H9 (cell line): ENCODE measurements at regions not wholly inside any gene's neighbourhood (a gene's known extent, or its start where the extent isn't known, plus 50 kb on each side); places are given as distances from the start of the nearest gene placed in this dataset.

Source experiments
- DNase-seq: peaks from one replicate; pipeline ENCODE4 v3.0.0-alpha.2; 2017
- H2AFZ ChIP-seq: one replicate; pipeline ENCODE4 v1.6.1; 2013; ENCODE audit warnings: mild to moderate bottlenecking, low read length, control low read depth, moderate library complexity
- H2AK5ac ChIP-seq: 2 replicates; pipeline ENCODE4 v1.6.1; 2013; ENCODE audit warnings: low read length, control low read depth, mixed read lengths; ENCODE audit not compliant: insufficient read length
- H2BK120ac ChIP-seq: one replicate; pipeline ENCODE4 v1.6.1; 2013; ENCODE audit warnings: low read depth, mild to moderate bottlenecking, low read length, control low read depth, inconsistent platforms; ENCODE audit not compliant: poor library complexity, severe bottlenecking
- H2BK12ac ChIP-seq: 2 replicates; pipeline ENCODE4 v1.6.1; 2013; ENCODE audit warnings: low read length, control low read depth, mixed read lengths, low read depth; ENCODE audit not compliant: insufficient read length
- H2BK15ac ChIP-seq: 2 replicates; pipeline ENCODE4 v1.6.1; 2013; ENCODE audit warnings: low read depth, low read length, control low read depth
- H2BK20ac ChIP-seq: one replicate; pipeline ENCODE4 v1.6.1; 2013; ENCODE audit warnings: low read depth, mild to moderate bottlenecking, low read length, control low read depth, inconsistent platforms; ENCODE audit not compliant: poor library complexity, severe bottlenecking
- H2BK5ac ChIP-seq: 2 replicates; pipeline ENCODE4 v1.6.1; 2013; ENCODE audit warnings: low read length, control low read depth, mixed read lengths; ENCODE audit not compliant: insufficient read length
- H3K14ac ChIP-seq: 2 replicates; pipeline ENCODE4 v1.6.1; 2013; ENCODE audit warnings: low read length, control low read depth; ENCODE audit not compliant: insufficient read depth
- H3K18ac ChIP-seq: 2 replicates; pipeline ENCODE4 v1.6.1; 2013; ENCODE audit warnings: low read depth, mild to moderate bottlenecking, mixed read lengths, low read length, control low read depth; ENCODE audit not compliant: insufficient read length
- H3K23ac ChIP-seq: 2 replicates; pipeline ENCODE4 v1.6.1; 2013; ENCODE audit warnings: low read length, control low read depth, mixed read lengths, low read depth; ENCODE audit not compliant: insufficient read length
- H3K23me2 ChIP-seq: 2 replicates; pipeline ENCODE4 v1.6.1; 2013; ENCODE audit warnings: low read depth, mild to moderate bottlenecking, mixed read lengths, low read length, control low read depth; ENCODE audit not compliant: insufficient read length, poor library complexity, severe bottlenecking
- H3K27ac ChIP-seq: 2 replicates; pipeline ENCODE4 v1.5.1; 2013; ENCODE audit warnings: low read length, control low read depth, mixed read lengths, low read depth; ENCODE audit not compliant: insufficient read length
- H3K27me3 ChIP-seq: 2 replicates; pipeline ENCODE4 v1.6.1; 2013; ENCODE audit warnings: low read length, control low read depth, inconsistent platforms; ENCODE audit not compliant: insufficient read depth
- H3K4ac ChIP-seq: 2 replicates; pipeline ENCODE4 v1.6.1; 2013; ENCODE audit warnings: low read depth, mild to moderate bottlenecking, control low read depth, inconsistent platforms, low read length, moderate library complexity
- H3K4me1 ChIP-seq: 2 replicates; pipeline ENCODE4 v1.6.1; 2013; ENCODE audit warnings: low read length, control low read depth, inconsistent platforms; ENCODE audit not compliant: insufficient read depth
- H3K4me2 ChIP-seq: 2 replicates; pipeline ENCODE4 v1.6.1; 2013; ENCODE audit warnings: low read length, control low read depth, mixed read lengths; ENCODE audit not compliant: insufficient read length, insufficient read depth
- H3K56ac ChIP-seq: 2 replicates; pipeline ENCODE4 v1.6.1; 2013; ENCODE audit warnings: low read depth, mild to moderate bottlenecking, mixed read lengths, low read length, control low read depth; ENCODE audit not compliant: insufficient read length
- H3K79me1 ChIP-seq: 2 replicates; pipeline ENCODE4 v1.6.1; 2013; ENCODE audit warnings: low read depth, mild to moderate bottlenecking, moderate library complexity, low read length, control low read depth, inconsistent platforms; ENCODE audit not compliant: insufficient read depth, poor library complexity, severe bottlenecking
- H3K79me2 ChIP-seq: 2 replicates; pipeline ENCODE4 v1.6.1; 2013; ENCODE audit warnings: low read length, control low read depth, inconsistent platforms; ENCODE audit not compliant: insufficient read depth
- H3K9ac ChIP-seq: 2 replicates; pipeline ENCODE4 v1.6.1; 2013; ENCODE audit warnings: low read length, control low read depth, mixed read lengths; ENCODE audit not compliant: insufficient read length; ENCODE audit errors: extremely low read depth
- H3K9me3 ChIP-seq: one replicate; pipeline ENCODE4 v1.6.1; 2013; ENCODE audit warnings: low read depth, low read length, inconsistent platforms; ENCODE audit not compliant: control insufficient read depth
- H3T11ph ChIP-seq: one replicate; pipeline ENCODE4 v1.6.1; 2013; ENCODE audit warnings: mild to moderate bottlenecking, low read length, control low read depth, inconsistent platforms
- H4K20me1 ChIP-seq: one replicate; pipeline ENCODE4 v1.6.1; 2013; ENCODE audit not compliant: control insufficient read depth, insufficient read length, insufficient read depth
- H4K5ac ChIP-seq: 2 replicates; pipeline ENCODE4 v1.6.1; 2013; ENCODE audit warnings: low read depth, mild to moderate bottlenecking, mixed read lengths, low read length, control low read depth; ENCODE audit not compliant: insufficient read length
- H4K8ac ChIP-seq: replicated peaks from 2 replicates; pipeline ENCODE4 v1.6.1; 2013; ENCODE audit warnings: low read length, control low read depth, mixed read lengths, low read depth; ENCODE audit not compliant: insufficient read length
- H4K91ac ChIP-seq: 2 replicates; pipeline ENCODE4 v1.6.1; 2013; ENCODE audit warnings: low read depth, mild to moderate bottlenecking, moderate library complexity, mixed read lengths, low read length, control low read depth; ENCODE audit not compliant: insufficient read length
- H3K27ac Mint-ChIP-seq, 3 experiments: 2 replicates in 2 of 3; 3 replicates in 1 of 3; pipeline ENCODE4 v1.8.0; 2020 to 2021; ENCODE audit warnings: mixed read lengths in 3 of 3, mild to moderate bottlenecking in 1 of 3, moderate library complexity in 1 of 3
- H3K27me3 Mint-ChIP-seq: 2 replicates; pipeline ENCODE4 v1.8.0; 2021; ENCODE audit warnings: low read depth, mild to moderate bottlenecking, moderate library complexity, mixed read lengths
- H3K36me3 Mint-ChIP-seq, 3 experiments: 2 replicates in 2 of 3; 3 replicates in 1 of 3; pipeline ENCODE4 v1.8.0; 2020 to 2021; ENCODE audit warnings: low read depth in 3 of 3, mixed read lengths in 3 of 3; ENCODE audit not compliant: insufficient read depth in 1 of 3
- H3K4me1 Mint-ChIP-seq, 2 experiments: 2 replicates each; pipeline ENCODE4 v1.8.0; 2020; ENCODE audit warnings: mixed read lengths in 2 of 2
- H3K4me3 Mint-ChIP-seq, 2 experiments: 2 replicates in 1 of 2; 3 replicates in 1 of 2; pipeline ENCODE4 v1.8.0; 2020 to 2021; ENCODE audit warnings: mild to moderate bottlenecking in 2 of 2, mixed read lengths in 2 of 2, moderate library complexity in 1 of 2
- H3K9me3 Mint-ChIP-seq, 2 experiments: 2 replicates in 1 of 2; 3 replicates in 1 of 2; pipeline ENCODE4 v1.8.0; 2020; ENCODE audit warnings: mild to moderate bottlenecking in 2 of 2, mixed read lengths in 2 of 2, moderate library complexity in 1 of 2
- TF ChIP-seq, protein P1 (sequence below): fragments of 200-600 bp; sonication (generic); conservative IDR thresholded peaks from 3 replicates; pipeline ENCODE4 v1.8.0; 2021; ENCODE audit warnings: antibody characterized with exemption, mild to moderate bottlenecking

- Histone ChIP-seq H3K9me3 (no peaks in the 10 kb centered on the region), H4K20me1 (no peaks in the 10 kb centered on the region), H3K79me1 (no peaks in the 10 kb centered on the region), H3K4ac (no peak overlapping the region), H2BK15ac (no peak overlapping the region), H3K4me2 (no peak overlapping the region), H3K9ac (no peak overlapping the region), H3K79me2 (no peaks in the 10 kb centered on the region), H4K8ac (no peak overlapping the region), H2AFZ (no peak overlapping the region), H3K18ac (no peak overlapping the region), H2BK12ac (no peak overlapping the region), H2BK20ac (no peak overlapping the region), H3K27me3 (no peaks in the 10 kb centered on the region), H3K4me1 (no peaks in the 10 kb centered on the region), H4K5ac (no peak overlapping the region), H3K23me2 (no peaks in the 10 kb centered on the region), H4K91ac (no peak overlapping the region), H3K56ac (no peak overlapping the region), H2BK120ac (no peak overlapping the region), H2AK5ac (no peak overlapping the region), H3T11ph (no peak overlapping the region), H2BK5ac (no peak overlapping the region), H3K23ac (no peak overlapping the region), H3K14ac (no peak overlapping the region), H3K27ac (no peak overlapping the region)
- Mint-ChIP-seq H3K27ac (no peak overlapping the region), H3K4me1 (no peaks in the 10 kb centered on the region), H3K36me3 (no peaks in the 10 kb centered on the region; a peak in 1 of 7 replicates), H3K9me3 (no peaks in the 10 kb centered on the region; a peak in 1 of 5 replicates), H3K4me3 (no peak overlapping the region), H3K27me3 (no peaks in the 10 kb centered on the region)
- TF ChIP-seq, protein P1, sequence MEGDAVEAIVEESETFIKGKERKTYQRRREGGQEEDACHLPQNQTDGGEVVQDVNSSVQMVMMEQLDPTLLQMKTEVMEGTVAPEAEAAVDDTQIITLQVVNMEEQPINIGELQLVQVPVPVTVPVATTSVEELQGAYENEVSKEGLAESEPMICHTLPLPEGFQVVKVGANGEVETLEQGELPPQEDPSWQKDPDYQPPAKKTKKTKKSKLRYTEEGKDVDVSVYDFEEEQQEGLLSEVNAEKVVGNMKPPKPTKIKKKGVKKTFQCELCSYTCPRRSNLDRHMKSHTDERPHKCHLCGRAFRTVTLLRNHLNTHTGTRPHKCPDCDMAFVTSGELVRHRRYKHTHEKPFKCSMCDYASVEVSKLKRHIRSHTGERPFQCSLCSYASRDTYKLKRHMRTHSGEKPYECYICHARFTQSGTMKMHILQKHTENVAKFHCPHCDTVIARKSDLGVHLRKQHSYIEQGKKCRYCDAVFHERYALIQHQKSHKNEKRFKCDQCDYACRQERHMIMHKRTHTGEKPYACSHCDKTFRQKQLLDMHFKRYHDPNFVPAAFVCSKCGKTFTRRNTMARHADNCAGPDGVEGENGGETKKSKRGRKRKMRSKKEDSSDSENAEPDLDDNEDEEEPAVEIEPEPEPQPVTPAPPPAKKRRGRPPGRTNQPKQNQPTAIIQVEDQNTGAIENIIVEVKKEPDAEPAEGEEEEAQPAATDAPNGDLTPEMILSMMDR = no peak
- no peak for DNase-seq
These were observed 365.3 kb upstream of the EPHA3 start for GRCh38 chr3:88742106-88742505.
